Epithelial cell of prostate (primary cell): ENCODE measurements at regions not wholly inside any gene's neighbourhood (a gene's known extent, or its start where the extent isn't known, plus 50 kb on each side); places are given as distances from the start of the nearest gene placed in this dataset.
"Not testable (repeated sequence)": the region's sequence is repeated elsewhere in the genome, so short reads cannot be mapped to it uniquely, and the experiment has no call there.

ENCODE experiments used
- DNase-seq: peaks from one replicate; pipeline ENCODE4 v3.0.0-alpha.2; 2011; ENCODE audit warnings: low read depth, low spot score
- H3K27ac ChIP-seq: fragments of 450-650 bp; 2 replicates; pipeline ENCODE4 v1.5.1; 2017; ENCODE audit warnings: mild to moderate bottlenecking

- H3K27ac ChIP-seq: no peak overlapping the region
- DNase-seq: no peak
Observed at GRCh38 chr6:112457886-112458285, 110.8 kb downstream of the RFPL4B start.

GRCh38 chr6:112459758-112460304, 112.7 kb downstream of the RFPL4B start:
- no peak overlapping the region for H3K27ac ChIP-seq
- no peak for DNase-seq

- no peak for DNase-seq
- H3K27ac ChIP-seq: no peak overlapping the region
Observed at GRCh38 chr6:112464901-112465665, 118.0 kb downstream of the RFPL4B start.

- peak; percentile 12 for DNase-seq
- peak overlapping the region; percentile 61 for H3K27ac ChIP-seq
Observed at GRCh38 chr6:112466373-112467151, 119.4 kb downstream of the RFPL4B start.

- peak overlapping the region; percentile 9 for H3K27ac ChIP-seq
Observed at GRCh38 chr6:112468359-112468758, 121.2 kb downstream of the RFPL4B start.

DNA sequence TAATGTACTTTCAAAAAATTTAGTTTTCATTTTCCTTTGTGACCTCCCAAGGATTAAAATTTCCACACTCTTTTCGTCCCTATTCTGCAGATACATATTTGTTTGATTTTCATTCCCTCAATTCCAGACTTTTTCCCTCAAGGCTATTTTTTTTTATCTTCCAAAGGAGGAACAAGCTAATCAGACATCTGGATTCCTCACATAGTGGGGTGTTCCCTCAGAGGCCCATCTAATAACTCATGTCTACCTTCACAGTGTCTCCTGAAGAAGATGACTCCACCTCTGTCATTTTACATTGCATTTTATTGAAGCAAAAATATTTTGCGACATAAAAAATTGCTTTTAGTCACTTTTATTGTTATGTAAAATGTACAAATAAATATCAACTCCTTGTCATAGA, 122.2 kb downstream of the RFPL4B start:
- DNase-seq: no peak
- peak overlapping the region; percentile 9 for H3K27ac ChIP-seq

More at GRCh38 chr6:112468359-112468758, 121.2 kb downstream of the RFPL4B start:
- DNase-seq: no peak

- no peak overlapping the region for H3K27ac ChIP-seq
- no peak for DNase-seq
Observed at GRCh38 chr6:112470376-112470775, 123.2 kb downstream of the RFPL4B start.

GRCh38 chr6:112470950-112471349, 123.8 kb downstream of the RFPL4B start:
- no peak for DNase-seq
- no peak overlapping the region for H3K27ac ChIP-seq

- no peak for DNase-seq
- no peak overlapping the region for H3K27ac ChIP-seq
Observed at GRCh38 chr6:112475083-112475482, 128.0 kb downstream of the RFPL4B start.

- no peak overlapping the region for H3K27ac ChIP-seq
- DNase-seq: no peak
Observed at GRCh38 chr6:112477125-112477524, 130.0 kb downstream of the RFPL4B start.

- H3K27ac ChIP-seq: no peak overlapping the region
- DNase-seq: no peak
Observed at GRCh38 chr6:112478036-112478435, 130.9 kb downstream of the RFPL4B start.

GRCh38 chr6:112479975-112480374, 132.8 kb downstream of the RFPL4B start:
- DNase-seq, H3K27ac ChIP-seq: not testable (repeated sequence)

- DNase-seq: peak; percentile 26
- no peak overlapping the region for H3K27ac ChIP-seq
Observed at GRCh38 chr6:112480553-112480952, 133.4 kb downstream of the RFPL4B start.

DNA sequence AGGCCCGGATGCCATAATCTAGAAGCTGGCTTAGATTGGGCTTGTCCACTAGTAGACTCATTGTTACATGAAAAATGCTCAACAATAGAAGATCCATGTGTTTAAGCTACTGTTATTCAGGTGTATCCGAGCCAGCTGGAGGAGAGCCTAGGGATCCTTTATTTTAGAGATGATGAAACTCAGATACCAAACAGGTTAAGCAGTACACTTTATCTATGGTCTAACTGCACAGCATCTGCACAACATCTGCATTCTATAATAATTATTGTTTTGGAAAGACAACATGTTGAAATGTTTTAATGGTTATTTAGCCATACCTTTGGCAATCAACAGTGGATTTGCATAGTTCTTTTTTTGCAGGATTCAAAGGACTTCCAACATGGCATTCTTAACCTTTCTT, 134.1 kb downstream of the RFPL4B start:
- H3K27ac ChIP-seq: no peak overlapping the region
- DNase-seq: no peak

- H3K27ac ChIP-seq: no peak overlapping the region
- DNase-seq: no peak
Observed at GRCh38 chr6:112482373-112482772, 135.2 kb downstream of the RFPL4B start.

- DNase-seq: no peak
- H3K27ac ChIP-seq: no peak overlapping the region
Observed at GRCh38 chr6:112485120-112485826, 138.1 kb downstream of the RFPL4B start.

GRCh38 chr6:112485827-112486212, 138.7 kb downstream of the RFPL4B start:
- DNase-seq: no peak
- no peak overlapping the region for H3K27ac ChIP-seq

GRCh38 chr6:112486454-112486853, 139.3 kb downstream of the RFPL4B start:
- no peak overlapping the region for H3K27ac ChIP-seq
- no peak for DNase-seq

DNA sequence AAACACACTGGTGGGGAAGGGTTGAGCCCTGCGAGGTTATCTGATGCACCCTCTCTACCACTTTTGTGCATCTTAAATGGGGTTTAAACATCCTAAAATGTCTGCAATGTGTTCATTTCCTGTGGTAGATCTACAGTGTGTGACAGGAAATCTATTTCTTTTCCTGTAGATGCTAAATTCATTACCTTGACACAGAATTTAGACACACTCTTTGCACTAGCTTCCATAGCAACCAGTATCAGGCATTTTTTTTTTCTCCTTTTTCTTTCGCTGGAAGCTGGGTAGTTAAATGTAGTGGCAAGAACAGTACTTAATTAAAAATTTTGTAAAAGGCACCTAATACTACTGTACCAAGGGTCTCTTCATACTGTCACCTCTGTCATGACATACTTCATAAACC, 141.1 kb downstream of the RFPL4B start:
- H3K27ac ChIP-seq: no peak overlapping the region
- no peak for DNase-seq

GRCh38 chr6:112501705-112502104, 154.6 kb downstream of the RFPL4B start:
- no peak for DNase-seq
- H3K27ac ChIP-seq: no peak overlapping the region
